ENCODE measurements at regions not wholly inside any gene's neighbourhood (a gene's known extent, or its start where the extent isn't known, plus 50 kb on each side); places are given as distances from the start of the nearest gene placed in this dataset.

DNA sequence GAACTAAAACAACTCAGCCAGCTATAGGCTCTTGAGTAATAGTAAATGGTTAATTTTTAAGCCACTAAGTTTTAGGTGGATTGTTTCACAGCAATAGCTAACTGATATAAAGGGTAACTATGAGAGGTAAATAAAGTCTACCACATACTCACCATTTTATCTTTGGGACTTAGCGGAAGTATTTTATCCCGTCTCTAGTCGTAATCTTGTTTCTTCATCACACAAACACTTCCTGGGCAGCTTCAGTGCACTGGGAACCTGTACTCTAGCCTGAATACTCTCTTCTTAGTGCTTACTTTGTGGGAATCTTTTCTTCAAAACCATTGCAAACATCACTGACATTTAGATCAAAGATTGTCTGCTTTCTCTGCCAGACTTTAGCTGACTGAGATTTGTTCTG, 360.5 kb downstream of the EPHA4 start:
- H3K4me3 Mint-ChIP-seq, result no peak overlapping the region
- no peaks in the 10 kb centered on the region for H3K4me1 Mint-ChIP-seq (ENCODE audit: low read depth)
- no peaks in the 10 kb centered on the region for H3K36me3 Mint-ChIP-seq (ENCODE audit: low read depth)

DNA sequence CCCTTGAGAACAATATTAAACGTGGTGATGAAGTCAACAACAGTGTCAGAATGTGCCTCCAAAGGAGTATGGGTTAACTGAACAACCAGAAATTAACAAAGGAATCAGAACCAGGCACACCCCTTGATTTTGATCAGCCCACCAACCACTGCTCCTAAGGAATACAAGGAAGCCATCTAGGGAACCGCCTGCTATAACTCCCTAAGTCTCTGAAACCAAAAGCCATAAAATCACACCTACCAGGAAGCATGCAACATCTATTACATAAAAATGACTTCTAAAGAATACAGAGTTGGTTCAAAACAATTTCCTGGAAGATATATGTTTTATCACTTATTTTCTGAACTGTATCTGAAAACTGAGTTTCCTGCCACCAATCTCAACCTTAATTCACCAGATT, 360.0 kb downstream of the EPHA4 start:
- Mint-ChIP-seq H3K27me3 (ENCODE audit: low read depth) (no peaks in the 10 kb centered on the region), H3K9me3 (no peaks in the 10 kb centered on the region), H3K36me3 (ENCODE audit: low read depth) (no peaks in the 10 kb centered on the region), H3K27ac (no peak overlapping the region), H3K4me3 (no peak overlapping the region), H3K4me1 (ENCODE audit: low read depth) (no peaks in the 10 kb centered on the region)

More for the DNA sequence above, 360.5 kb downstream of the EPHA4 start:
- Mint-ChIP-seq H3K9me3 (no peaks in the 10 kb centered on the region), H3K27ac (no peak overlapping the region), H3K27me3 (ENCODE audit: low read depth) (no peaks in the 10 kb centered on the region)

DNA sequence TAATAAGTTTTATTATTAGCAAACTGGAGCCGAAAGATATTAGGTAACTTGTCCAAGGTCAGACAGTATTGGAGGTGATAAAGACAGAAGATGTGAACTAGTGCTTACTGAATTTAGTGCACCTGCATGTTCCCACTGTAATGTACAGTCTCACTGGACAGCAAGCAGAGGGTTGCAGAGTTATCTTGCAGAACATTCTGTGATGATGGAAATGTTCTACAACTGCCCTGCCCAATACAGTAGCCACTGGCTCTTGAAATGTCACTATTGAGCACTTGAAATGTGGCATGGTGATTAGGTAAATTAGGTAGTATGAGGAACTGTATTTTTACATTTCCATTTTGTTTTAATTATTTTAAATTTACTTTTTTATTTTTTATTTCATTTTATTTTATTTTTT, 356.6 kb downstream of the EPHA4 start:
- Mint-ChIP-seq H3K27me3 (ENCODE audit: low read depth) (no peaks in the 10 kb centered on the region), H3K4me1 (ENCODE audit: low read depth) (no peaks in the 10 kb centered on the region), H3K36me3 (ENCODE audit: low read depth) (no peaks in the 10 kb centered on the region), H3K4me3 (no peak overlapping the region), H3K9me3 (no peaks in the 10 kb centered on the region), H3K27ac (no peak overlapping the region)

DNA sequence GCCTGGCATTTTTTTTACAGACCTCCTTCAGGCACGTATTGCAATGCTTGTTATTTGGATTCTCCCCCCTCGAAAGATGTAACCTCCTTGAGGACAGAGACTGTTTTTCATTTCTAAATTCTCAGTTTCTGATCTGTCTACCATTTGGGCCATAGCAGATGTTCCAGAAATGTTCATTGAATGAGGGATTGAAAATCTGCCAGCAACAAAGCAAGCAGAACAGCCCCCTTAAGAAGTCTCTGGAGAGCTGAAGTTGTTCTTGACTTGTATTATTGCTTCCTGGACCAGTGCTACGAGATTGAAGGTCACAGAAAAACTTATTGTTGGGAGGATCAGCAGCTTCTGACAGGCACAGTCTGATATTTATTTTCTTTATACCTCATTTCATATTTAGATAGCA, 355.5 kb downstream of the EPHA4 start:
- H3K4me3 Mint-ChIP-seq, result no peak overlapping the region
- no peaks in the 10 kb centered on the region for H3K27me3 Mint-ChIP-seq (ENCODE audit: low read depth)
- no peak overlapping the region for H3K27ac Mint-ChIP-seq
- no peaks in the 10 kb centered on the region for H3K36me3 Mint-ChIP-seq (ENCODE audit: low read depth)
- H3K9me3 Mint-ChIP-seq, result no peaks in the 10 kb centered on the region
- H3K4me1 Mint-ChIP-seq (ENCODE audit: low read depth), result no peaks in the 10 kb centered on the region

DNA sequence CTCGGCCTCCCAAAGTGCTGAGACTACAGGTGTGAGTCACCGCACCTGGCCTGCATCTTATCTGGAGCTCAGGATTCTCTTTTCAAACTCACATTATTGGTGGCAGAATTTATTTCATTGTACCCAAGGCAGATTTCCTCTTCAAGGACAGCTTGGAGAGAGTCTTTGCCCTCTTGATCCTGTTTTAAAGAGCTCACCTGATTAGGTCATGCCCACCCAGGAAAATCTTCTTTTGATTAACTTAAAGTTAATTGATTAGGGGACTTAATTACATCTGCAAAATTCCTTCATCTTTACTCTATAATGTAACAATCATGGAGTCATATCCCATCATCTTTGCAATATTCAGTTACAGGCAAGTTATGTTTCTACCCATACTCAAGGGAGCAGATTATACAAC, 346.4 kb downstream of the EPHA4 start:
- no peak overlapping the region for H3K27ac Mint-ChIP-seq
- no peaks in the 10 kb centered on the region for H3K4me1 Mint-ChIP-seq (ENCODE audit: low read depth)
- H3K4me3 Mint-ChIP-seq, result no peak overlapping the region
- H3K36me3 Mint-ChIP-seq (ENCODE audit: low read depth), result no peaks in the 10 kb centered on the region
- no peaks in the 10 kb centered on the region for H3K27me3 Mint-ChIP-seq (ENCODE audit: low read depth)
- no peaks in the 10 kb centered on the region for H3K9me3 Mint-ChIP-seq

DNA sequence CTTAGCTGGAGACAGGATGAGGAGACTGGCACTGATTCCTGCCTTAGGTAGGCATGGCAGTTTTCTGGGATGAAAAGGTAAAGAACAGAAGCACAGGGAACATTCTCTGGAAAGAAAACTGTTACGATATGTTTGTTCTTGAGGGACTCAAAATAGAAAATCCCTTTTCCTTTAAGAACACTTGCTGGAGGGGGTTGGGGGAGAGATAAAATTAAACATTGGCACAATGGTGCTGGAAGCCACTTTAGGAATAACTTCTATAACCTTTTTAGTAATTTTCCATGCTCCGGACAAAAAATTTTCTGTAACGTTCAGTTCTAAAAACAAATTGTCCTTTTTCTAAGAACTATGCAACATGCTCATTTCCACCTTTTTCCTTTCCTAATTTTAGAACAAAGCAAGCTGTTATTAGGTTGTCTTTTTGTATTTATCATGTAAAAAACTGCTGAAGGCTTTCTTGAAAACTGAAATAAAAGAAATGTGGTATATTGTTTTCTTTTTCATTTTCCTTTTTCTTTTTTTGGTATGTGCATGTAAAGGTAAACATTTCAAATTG, 343.8 kb downstream of the EPHA4 start:
- Mint-ChIP-seq H3K27me3 (ENCODE audit: low read depth) (no peaks in the 10 kb centered on the region), H3K4me1 (ENCODE audit: low read depth) (no peaks in the 10 kb centered on the region), H3K9me3 (no peaks in the 10 kb centered on the region), H3K27ac (no peak overlapping the region), H3K36me3 (ENCODE audit: low read depth) (no peaks in the 10 kb centered on the region), H3K4me3 (no peak overlapping the region)

DNA sequence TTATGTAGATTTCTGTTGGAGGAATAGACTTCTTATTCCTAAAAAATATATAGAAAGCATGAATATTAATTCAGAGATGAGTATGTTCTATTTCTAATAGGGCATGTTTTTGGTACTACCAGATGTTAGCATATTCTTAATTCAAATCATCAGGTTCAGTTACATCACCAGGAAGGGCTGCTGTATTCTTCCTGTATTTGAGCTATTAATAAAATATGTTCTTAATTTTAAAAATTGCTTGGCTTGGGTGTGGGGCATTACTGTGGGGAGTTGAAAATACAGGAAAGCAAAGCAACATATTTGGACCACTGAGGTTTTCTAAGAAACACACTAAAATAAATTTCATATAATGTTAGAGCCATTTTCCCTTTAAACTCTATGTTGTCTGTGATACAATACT, 343.0 kb downstream of the EPHA4 start:
- no peaks in the 10 kb centered on the region for H3K9me3 Mint-ChIP-seq
- H3K4me1 Mint-ChIP-seq (ENCODE audit: low read depth), result no peaks in the 10 kb centered on the region
- H3K4me3 Mint-ChIP-seq, result no peak overlapping the region
- no peaks in the 10 kb centered on the region for H3K36me3 Mint-ChIP-seq (ENCODE audit: low read depth)
- H3K27ac Mint-ChIP-seq, result no peak overlapping the region
- H3K27me3 Mint-ChIP-seq (ENCODE audit: low read depth), result no peaks in the 10 kb centered on the region

DNA sequence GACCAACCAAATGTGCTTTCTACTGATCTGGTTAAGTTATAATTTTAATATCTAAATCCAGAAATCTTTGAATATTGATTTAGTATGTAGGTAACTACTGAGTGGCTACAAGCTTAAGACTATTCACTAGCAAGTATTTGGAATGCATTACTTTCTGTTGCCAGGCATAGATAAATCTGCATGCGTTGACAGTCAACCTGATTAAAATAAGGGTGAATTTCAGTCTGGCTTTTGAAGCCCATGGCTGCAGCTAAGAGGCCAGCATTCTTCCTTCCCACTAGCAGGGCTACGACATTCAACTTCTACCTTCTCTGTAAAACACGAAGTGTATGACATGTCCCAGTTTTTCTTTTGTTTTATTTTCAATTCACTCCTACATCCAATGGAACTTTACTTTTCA, 340.6 kb downstream of the EPHA4 start:
- H3K27me3 Mint-ChIP-seq (ENCODE audit: low read depth), result no peaks in the 10 kb centered on the region

DNA sequence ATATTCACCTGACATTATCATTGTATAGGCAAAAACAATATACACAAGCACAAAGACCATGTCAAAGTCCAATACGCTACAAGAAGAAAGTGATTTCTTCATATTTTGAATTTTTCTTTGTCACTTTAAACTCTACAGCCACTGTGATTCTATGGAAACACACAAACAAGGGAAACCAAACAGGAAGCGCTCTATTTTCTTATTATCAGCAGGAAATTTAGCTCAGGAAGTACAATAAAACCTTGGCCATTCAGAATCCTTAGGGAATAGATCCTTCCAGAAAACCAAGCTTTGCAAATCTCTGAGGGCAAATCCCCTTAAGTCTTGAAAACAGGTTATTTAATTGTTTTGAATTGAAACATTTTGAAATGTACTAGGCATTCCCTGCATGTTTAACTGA, 336.2 kb downstream of the EPHA4 start:
- H3K4me1 Mint-ChIP-seq (ENCODE audit: low read depth), result no peaks in the 10 kb centered on the region
- H3K27me3 Mint-ChIP-seq (ENCODE audit: low read depth), result no peaks in the 10 kb centered on the region
- H3K27ac Mint-ChIP-seq, result no peak overlapping the region
- no peaks in the 10 kb centered on the region for H3K36me3 Mint-ChIP-seq (ENCODE audit: low read depth)
- H3K9me3 Mint-ChIP-seq, result no peaks in the 10 kb centered on the region
- no peak overlapping the region for H3K4me3 Mint-ChIP-seq

More for the DNA sequence above, 340.6 kb downstream of the EPHA4 start:
- no peaks in the 10 kb centered on the region for H3K36me3 Mint-ChIP-seq (ENCODE audit: low read depth)
- H3K9me3 Mint-ChIP-seq, result no peaks in the 10 kb centered on the region
- H3K4me1 Mint-ChIP-seq (ENCODE audit: low read depth), result no peaks in the 10 kb centered on the region
- H3K27ac Mint-ChIP-seq, result no peak overlapping the region
- no peak overlapping the region for H3K4me3 Mint-ChIP-seq

DNA sequence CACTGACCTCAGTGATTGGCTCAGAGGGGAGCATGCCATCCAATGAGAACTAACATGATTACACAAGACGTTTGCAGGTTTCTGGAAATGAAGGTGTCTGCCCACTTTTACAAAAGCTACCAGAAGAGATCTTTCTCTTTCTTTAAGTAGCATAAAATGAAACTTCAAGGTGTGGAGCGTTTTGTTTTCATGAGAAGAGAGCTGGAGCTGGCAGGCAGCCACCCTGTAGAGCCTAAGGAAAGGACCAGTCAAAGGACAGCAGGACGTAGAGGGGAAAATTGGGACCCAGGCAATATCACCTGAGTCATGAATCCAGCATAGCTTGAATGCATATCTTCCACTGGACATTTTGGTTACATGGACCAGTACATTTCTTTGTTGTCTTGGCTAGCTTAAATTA, 331.0 kb downstream of the EPHA4 start:
- no peaks in the 10 kb centered on the region for H3K9me3 Mint-ChIP-seq
- no peak overlapping the region for H3K4me3 Mint-ChIP-seq
- H3K36me3 Mint-ChIP-seq (ENCODE audit: low read depth), result no peaks in the 10 kb centered on the region
- H3K27me3 Mint-ChIP-seq (ENCODE audit: low read depth), result no peaks in the 10 kb centered on the region
- no peaks in the 10 kb centered on the region for H3K4me1 Mint-ChIP-seq (ENCODE audit: low read depth)
- no peak overlapping the region for H3K27ac Mint-ChIP-seq

DNA sequence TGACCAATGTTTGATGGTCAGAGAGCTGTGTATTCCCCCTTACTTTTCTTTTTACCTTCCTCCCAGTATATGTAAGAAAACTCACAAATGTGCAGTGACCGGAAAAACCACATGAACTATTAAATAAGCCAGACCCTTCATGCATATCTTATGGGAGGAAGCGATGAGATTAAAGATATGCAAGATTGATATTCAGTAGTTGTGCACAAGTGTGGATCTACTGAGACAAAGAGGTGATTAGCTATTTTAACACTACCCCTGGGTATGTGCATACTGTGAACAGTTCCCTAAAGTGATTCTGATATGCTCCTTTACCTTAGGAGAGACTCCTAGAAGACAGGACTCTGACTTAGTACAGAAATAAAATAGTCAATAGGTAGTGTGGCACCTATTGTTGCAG, 328.3 kb downstream of the EPHA4 start:
- no peaks in the 10 kb centered on the region for H3K4me1 Mint-ChIP-seq (ENCODE audit: low read depth)
- no peak overlapping the region for H3K4me3 Mint-ChIP-seq
- no peaks in the 10 kb centered on the region for H3K36me3 Mint-ChIP-seq (ENCODE audit: low read depth)
- H3K27me3 Mint-ChIP-seq (ENCODE audit: low read depth), result no peaks in the 10 kb centered on the region
- H3K9me3 Mint-ChIP-seq, result no peaks in the 10 kb centered on the region
- no peak overlapping the region for H3K27ac Mint-ChIP-seq

DNA sequence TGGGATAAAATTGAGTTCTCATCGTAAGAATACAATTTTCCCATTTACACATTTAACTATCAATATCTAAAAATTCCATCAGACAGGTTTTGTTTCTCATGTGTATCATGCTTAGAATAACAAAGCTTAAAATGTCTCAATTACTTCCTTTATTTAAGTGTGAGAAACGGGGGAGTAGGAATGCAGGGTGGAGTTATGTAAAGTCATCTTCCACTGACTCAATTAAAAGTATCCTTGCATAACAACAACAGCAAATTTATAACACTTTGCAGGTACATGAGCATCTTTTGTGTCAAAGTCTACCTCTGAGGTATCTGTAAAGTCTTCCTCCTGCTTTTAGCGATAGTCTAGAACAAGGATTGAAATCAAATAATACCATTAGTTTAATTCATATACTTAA, 327.1 kb downstream of the EPHA4 start:
- Mint-ChIP-seq H3K27me3 (ENCODE audit: low read depth) (no peaks in the 10 kb centered on the region), H3K36me3 (ENCODE audit: low read depth) (no peaks in the 10 kb centered on the region), H3K4me1 (ENCODE audit: low read depth) (no peaks in the 10 kb centered on the region), H3K27ac (no peak overlapping the region), H3K9me3 (no peaks in the 10 kb centered on the region), H3K4me3 (no peak overlapping the region)

DNA sequence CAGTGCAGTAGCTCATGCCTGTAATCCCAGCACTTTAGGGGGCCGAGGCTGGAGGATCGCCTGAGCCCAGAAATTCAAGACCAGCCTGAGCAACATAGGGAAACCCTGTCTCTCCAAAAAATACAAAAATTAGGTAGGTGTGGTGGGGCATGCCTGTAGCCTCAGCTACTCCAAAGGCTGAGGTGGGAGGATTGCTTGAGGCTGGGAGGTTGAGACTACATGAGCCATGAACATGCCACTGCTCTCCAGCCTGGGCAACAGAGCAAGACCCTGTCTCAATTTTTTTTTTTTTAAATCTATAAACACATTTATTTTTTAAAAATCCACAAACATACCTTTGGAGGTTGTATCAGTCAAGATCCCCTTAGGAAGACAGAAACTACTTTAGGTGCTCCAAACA, 326.3 kb downstream of the EPHA4 start:
- no peak overlapping the region for H3K27ac Mint-ChIP-seq
- H3K27me3 Mint-ChIP-seq (ENCODE audit: low read depth), result no peaks in the 10 kb centered on the region
- peaks cover under 1% of the 10 kb centered on the region for H3K9me3 Mint-ChIP-seq
- H3K4me1 Mint-ChIP-seq (ENCODE audit: low read depth), result no peaks in the 10 kb centered on the region
- no peak overlapping the region for H3K4me3 Mint-ChIP-seq
- no peaks in the 10 kb centered on the region for H3K36me3 Mint-ChIP-seq (ENCODE audit: low read depth)

DNA sequence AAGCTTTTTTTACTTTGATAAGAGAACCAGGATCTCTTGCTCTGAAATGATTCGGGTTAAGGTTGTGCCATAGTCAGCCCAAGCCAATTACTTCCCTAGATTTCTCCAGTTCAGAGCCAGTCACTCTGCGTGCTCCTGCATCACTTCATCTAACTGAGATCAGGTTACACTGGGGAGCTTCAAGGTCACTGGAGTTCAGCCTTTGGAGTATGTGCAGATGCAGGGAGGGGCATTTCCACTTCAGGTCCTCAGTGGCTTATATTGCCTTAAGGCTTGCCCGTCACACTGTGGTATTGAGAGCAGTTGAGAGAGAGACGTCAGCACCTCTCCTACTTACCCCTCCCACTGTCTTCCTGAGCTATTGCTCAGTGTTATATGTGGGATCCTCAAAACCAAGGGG, 317.8 kb downstream of the EPHA4 start:
- H3K4me1 Mint-ChIP-seq (ENCODE audit: low read depth), result no peaks in the 10 kb centered on the region
- H3K36me3 Mint-ChIP-seq (ENCODE audit: low read depth), result no peaks in the 10 kb centered on the region
- H3K27me3 Mint-ChIP-seq (ENCODE audit: low read depth), result no peaks in the 10 kb centered on the region
- H3K27ac Mint-ChIP-seq, result no peak overlapping the region
- no peak overlapping the region for H3K4me3 Mint-ChIP-seq
- peaks cover 6% of the 10 kb centered on the region for H3K9me3 Mint-ChIP-seq

DNA sequence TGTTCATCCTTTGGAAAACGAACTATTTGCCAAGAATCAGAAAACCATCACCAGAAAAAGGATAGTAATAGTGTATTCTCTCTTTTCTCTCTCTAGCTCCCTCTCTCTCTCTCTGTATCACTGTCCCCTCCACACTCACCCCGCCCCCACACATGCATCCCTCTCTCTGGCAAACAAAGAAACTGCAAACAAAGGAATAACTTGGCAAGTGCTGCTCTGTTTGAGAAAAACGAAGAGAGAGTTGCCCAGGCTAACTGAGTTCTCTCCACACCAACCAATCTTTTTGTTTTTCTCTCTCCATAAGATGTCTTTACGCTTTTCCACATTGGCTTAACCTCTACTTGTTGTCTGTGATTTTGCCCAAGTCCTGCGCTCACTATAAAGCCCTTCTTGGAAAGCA, 316.2 kb downstream of the EPHA4 start:
- no peaks in the 10 kb centered on the region for H3K36me3 Mint-ChIP-seq (ENCODE audit: low read depth)
- no peak overlapping the region for H3K27ac Mint-ChIP-seq
- H3K4me1 Mint-ChIP-seq (ENCODE audit: low read depth), result no peaks in the 10 kb centered on the region
- peaks cover 4% of the 10 kb centered on the region for H3K9me3 Mint-ChIP-seq
- no peaks in the 10 kb centered on the region for H3K27me3 Mint-ChIP-seq (ENCODE audit: low read depth)
- no peak overlapping the region for H3K4me3 Mint-ChIP-seq

DNA sequence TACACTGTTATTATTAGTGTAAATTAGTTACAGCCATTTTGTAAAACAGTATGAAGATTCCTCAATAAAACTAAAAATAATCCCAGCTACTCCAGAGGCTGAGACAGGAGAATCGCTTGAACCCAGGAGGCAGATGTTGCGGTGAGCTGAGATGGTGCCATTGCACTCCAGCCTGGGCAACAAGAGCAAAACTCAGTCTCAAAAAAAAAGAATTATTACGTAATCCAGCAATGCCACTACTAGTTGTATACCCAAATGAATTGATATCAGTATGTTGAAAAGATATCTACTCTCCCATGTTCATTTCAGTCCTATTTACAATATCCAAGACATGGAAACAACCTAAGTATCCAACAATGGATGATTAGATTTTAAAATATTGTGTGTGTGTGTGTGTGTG, 313.6 kb downstream of the EPHA4 start:
- Mint-ChIP-seq H3K4me3 (no peak overlapping the region), H3K36me3 (ENCODE audit: low read depth) (no peaks in the 10 kb centered on the region), H3K9me3 (peaks cover 3% of the 10 kb centered on the region), H3K27ac (no peak overlapping the region), H3K27me3 (ENCODE audit: low read depth) (no peaks in the 10 kb centered on the region), H3K4me1 (ENCODE audit: low read depth) (no peaks in the 10 kb centered on the region)

Data from T-helper 1 cell treated with Interleukin-12 subunit alpha and Interleukin-12 subunit beta and Interleukin-4 antibody, amounts not matched to agents 30 μg/mL and 1 μg/mL, for 36 hours (primary cell).